HG03175 (cell line): ENCODE measurements at regions not wholly inside any gene's neighbourhood (a gene's known extent, or its start where the extent isn't known, plus 50 kb on each side); places are given as distances from the start of the nearest gene placed in this dataset.
"Not testable (repeated sequence)": the region's sequence is repeated elsewhere in the genome, so short reads cannot be mapped to it uniquely, and the experiment has no call there.

ENCODE experiments used
- ATAC-seq: cut with Tn5 transposase; IDR thresholded peaks from one replicate; pipeline ENCODE4 v1.9.1; 2021; ENCODE audit warnings: mild to moderate bottlenecking, moderate library complexity; ENCODE audit not compliant: unreplicated experiment

DNA sequence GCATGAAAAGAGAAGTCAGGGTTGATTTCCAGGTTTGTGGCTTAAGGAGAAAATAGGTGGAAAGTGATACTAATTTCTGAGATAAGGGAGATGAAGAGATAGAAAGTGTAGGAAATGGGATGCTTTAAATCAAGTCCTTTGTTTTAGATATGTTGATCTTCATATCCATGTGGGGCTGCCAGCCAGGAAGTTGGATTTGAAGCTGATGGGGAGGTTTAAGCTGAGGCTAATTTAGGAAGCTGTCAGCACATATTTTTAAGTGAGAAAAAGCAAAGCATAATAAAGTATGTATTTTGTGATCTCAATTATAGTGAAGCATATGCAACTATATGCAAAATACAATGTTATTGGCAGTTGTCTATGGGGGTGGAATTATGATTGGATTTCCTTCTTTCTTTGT lies 428.4 kb downstream of the CSNK1G3 start:
- ATAC-seq = no peak

DNA sequence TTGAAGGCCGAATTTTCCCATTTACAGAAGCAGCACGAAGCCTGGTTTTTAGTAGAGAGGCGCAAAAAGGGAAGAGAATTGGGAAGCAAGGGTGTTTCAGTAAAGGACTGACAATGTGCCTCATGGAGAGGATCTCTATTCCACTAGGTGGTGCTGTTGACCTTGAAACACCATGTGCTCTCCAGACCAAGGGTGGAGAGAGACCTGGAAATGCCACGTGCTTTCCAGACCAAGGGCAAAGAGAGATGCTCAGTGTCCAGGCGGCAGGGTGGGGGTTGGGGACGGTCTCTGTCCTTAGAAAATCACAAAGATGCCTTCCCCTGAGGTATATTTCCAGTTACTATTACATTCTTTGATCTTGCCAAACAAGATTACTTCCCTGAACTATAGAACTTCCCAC lies 425.3 kb downstream of the CSNK1G3 start:
- ATAC-seq = no peak

DNA sequence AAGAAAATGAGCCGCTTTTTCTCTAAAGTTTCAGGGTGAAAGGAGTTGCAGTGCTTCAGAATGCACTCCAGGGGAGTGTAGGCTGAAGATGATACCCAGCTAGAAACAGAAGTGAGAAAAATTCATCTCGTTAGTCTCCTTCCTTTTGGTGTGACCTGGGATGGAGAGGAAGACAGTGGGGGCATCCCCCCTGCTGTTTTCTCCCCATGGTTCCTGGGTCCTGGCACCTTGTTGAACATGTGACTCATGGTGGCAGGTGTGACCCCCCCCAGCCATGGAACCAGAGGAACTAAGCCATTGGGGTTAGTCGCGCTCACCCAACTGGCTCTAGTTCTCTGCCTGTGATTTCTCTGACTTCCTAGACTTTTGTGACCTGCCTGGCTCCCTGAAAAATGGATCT lies 424.6 kb downstream of the CSNK1G3 start:
- ATAC-seq = no peak

DNA sequence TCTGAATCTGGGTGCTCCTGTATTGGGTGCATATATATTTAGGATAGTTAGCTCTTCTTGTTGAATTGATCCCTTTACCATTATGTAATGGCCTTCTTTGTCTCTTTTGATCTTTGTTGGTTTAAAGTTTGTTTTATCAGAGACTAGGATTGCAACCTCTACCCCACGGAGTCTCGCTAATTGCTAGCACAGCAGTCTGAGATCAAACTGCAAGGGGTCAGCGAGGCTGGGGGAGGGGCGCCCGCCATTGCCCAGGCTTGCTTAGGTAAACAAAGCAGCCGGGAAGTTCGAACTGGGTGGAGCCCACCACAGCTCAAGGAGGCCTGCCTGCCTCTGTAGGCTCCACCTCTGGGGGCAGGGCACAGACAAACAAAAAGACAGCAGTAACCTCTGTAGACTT lies 421.8 kb downstream of the CSNK1G3 start:
- ATAC-seq = not testable (repeated sequence)

DNA sequence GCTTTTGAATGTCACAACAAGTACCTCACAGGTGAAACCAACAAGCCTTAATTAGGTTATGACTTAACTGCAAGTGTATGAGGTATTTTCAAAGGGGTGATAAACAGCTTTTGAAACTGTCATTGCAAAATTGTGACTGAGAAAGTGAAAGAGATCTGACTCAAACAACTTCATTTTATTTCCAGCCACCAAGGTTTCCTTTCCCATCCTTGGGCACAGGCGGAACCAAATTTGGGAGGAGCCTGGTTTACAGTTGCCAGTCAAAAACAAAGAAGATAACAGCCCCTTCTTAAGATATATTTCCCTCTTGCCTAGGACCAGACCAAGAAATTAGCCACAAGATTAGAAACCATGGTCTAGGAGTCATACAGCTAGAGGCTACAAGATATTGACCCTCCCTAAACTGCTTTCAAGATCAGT lies 417.1 kb downstream of the CSNK1G3 start:
- no peak for ATAC-seq

DNA sequence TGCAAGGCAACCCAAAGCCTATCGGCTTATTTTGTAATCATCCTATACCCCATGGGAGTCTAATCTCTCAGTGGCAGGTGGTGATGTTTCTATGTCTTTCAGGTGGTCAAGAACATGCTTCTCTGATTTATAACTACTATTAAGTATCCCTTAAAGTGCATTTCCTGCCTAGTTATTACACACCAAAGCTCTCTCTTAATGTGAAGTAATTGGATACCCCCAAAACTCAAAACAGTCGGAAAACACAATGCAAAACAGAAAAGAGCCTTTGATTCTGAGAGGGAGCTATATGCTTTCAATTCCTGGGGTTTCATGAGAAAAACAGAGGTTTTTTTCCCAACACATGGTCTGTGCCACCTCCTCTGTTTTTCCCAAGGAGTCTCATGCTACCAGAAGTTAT lies 416.4 kb downstream of the CSNK1G3 start:
- no peak for ATAC-seq

DNA sequence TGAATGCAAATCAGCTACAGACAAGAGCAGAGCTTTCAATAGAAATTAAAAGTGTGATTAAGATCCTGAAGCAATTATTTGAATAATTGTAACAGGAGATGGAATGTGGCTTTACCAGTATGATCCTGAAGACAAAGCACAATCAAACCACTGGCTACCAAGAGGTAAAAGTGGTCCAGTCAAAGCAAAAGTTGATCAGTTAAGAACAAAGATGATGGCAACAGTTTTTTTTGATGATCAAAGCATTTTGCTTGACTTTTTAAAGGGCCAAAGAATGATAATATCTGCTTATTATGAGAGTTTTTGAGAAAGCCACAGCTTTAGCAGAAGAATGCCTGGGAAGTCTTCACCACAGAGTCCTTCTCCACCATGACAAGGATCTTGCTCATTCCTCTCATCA lies 409.2 kb downstream of the CSNK1G3 start:
- no peak for ATAC-seq

DNA sequence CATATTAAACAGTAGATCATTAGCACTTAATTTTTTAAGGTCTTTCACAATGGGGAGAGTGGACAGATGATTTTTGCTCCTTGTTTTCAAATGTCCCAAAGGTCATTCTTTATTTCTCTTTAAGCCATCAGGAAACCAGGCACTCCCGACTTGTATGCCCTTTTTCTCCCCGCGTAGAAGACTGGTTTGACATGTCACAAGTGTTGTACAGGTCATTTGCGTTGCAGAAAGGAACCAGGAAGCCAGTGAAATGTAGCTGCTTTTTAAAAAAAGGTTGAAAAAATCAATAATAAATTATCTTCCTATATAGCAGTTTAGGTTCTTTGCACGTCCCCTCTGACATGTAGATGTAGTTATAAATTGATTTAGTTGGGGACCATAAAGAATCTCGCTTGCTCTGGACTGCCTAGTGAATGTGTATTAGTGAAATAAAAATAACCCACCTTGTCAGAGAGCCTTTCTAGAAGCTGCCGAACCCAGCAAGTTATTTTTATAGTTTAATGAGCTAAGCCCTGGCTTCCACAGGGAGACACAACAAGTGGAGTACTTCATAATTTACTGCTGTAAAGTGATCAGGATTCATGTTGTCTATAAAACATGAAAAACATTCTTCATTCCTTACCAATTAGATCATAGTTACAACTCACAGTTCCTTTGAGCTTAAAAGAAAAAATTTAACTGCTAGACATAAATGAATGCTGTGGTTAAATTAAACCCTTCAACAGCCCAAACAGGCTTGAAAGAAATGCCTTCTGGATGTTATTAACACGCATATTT lies 404.6 kb downstream of the CSNK1G3 start:
- no peak for ATAC-seq

DNA sequence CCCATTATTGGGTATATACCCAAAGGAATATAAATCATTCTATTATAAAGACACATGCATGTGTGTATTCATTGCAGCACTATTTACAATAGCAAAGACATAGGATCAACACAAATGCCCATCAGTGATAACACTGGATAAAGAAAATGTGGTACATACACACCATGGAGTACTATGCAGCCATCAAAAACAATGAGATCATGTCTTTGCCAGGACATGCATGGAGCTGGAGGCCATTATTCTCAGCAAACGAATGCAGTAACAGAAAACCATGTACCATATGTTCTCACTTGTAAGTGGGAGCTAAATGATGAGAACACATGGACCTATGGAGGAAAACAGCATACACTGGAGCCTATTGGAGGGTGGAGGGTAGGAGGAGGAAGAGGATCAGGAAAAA lies 402.4 kb downstream of the CSNK1G3 start:
- ATAC-seq = no peak

DNA sequence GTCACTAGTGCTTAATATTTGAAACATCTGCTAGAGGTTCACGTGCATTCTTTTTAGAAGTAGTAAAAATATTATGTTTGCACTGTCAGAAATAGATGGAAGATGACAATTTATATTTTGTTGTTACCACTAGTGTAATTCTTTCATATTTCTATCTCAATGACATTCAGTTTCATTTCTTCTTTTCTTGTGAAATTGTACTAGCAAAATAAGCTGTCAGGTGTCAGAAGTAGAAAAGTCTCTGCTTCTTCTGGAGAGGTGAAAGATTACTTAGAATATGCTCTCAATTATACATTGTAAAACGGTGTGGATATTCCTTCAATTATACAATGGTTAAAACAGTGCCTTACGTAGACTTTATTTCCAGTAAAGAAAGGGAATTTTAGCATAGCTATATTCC lies 395.4 kb downstream of the CSNK1G3 start:
- ATAC-seq = no peak

DNA sequence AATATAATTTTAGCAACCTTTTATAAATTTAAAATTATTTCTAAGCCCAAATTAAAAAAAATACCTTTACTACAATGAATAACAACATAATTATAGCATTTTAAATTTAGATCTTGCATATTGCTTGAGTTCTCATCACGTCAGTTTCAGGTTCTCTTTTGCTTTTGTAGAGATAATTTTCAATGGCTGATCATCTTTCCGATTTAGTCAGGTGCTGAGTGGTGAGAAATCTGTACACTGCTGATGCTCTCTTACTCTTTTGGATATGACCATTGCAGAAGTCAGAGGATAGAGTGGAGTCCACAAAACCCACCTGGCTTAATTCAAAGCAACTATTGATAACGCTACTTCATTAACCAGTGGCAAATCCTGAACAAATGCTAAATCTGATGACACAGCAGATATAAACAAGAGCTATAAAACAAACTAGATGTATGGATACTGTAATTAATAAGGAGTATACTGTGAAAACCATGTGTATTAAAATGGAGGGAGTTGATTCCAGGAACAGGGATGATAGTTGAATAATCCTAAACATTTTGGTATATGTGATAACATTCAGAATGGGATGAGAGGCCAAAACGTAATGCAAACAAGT lies 394.8 kb downstream of the CSNK1G3 start:
- ATAC-seq = no peak

DNA sequence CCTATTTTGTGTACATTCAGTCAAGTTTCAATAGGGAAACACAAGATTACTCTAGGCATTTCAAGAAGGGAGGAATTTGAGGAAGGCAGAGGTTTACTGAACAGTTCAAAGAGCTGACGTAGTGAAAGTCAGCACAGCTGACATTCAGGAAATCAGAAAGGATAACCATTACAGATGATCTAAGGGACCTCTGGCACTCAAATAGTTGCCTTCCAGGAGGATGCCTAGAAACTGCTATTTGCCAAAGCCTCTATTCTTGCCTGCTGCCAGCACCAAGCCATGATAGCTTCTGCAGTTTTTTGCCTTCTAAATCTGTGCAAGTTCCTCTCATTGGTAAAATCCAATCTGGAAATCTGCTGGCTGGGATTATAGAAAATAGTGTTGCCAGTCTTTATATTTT lies 373.1 kb downstream of the CSNK1G3 start:
- ATAC-seq = no peak

DNA sequence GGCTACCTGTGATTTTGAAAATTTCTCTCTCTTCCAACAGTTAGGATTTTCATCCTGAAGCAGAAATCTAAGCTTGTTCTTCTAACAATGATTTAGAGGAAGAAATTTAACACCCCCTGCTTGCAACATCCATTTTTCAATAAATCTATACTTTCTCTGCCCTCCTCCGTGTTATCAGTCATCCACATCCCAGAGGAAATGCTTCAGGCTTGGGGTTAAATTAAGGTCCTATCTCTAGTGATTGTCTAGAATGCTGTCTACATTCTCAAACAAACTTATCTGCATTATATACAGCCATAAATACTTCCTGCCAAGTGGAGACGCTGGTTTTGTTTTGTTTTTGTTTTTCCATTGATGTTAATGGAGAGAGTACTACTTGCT lies 371.0 kb downstream of the CSNK1G3 start:
- no peak for ATAC-seq

DNA sequence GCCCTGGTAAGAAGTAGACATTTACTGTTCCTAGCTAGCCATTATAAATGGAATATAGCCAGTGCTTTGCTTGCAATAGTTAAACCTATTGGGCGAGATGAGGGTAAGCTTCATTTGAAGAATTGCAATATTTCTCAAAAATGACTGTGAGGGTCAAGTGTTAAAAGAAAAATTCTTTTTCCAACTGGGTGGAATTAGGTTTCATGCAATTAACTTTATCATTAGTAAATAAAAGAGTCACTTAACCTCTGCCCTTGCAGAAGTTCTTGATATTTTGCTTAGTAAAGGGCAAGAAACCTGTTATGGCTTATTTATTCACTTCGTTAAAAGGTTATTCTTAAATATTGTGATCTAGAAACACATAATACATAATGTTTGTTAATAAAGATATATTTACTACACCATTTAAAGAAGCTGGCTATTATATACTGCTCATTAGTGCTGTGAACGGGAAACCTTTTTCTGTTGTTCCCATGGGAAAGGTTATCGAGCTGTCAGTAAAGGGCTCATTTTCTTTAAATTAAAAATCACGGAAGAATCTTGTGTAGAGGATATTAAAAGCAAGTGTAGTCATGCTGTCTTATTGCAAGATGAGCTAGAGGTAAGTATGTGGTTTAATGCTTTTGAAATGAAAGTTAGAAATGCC lies 370.5 kb downstream of the CSNK1G3 start:
- ATAC-seq = no peak

DNA sequence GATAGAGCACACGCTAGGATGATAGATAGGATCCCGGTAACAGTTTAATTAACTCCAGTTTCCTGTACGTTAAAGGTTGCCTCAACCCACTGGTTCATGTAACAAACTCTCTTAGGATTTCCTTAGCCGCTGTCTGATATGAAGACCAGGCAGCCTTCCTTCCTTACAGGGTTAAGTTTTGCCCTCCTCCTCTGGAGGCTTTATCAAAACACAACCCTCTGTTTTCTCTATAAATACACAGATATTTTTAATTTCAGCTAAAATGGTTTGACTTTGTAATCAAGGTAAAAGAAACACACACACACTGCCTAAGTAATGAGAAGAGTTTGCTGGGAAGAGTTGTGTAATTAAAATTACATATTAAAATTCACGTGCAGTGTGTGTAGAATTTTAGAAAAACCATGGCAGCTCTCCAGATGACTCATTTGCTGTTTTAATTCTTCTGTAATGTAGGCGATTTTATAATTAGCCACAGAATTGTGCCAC lies 369.8 kb downstream of the CSNK1G3 start:
- no peak for ATAC-seq

DNA sequence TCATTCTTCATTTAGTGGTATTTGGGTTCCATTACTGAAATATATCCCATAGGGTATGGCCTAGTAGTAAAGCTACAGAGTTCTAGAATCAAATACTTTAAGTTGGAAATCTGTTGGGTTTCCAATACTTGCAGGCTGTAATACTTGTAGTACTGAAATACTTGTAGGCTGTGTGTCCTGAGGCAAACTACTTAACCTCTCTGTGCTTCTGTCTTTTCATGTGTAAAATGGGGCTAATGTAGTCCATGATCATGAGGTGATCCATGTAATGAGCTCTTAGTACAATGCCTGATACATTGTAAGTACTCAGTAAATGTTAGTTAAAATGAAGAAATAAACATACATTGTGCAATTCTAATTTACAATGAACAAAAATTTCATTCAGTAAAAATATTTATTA lies 368.9 kb downstream of the CSNK1G3 start:
- no peak for ATAC-seq

DNA sequence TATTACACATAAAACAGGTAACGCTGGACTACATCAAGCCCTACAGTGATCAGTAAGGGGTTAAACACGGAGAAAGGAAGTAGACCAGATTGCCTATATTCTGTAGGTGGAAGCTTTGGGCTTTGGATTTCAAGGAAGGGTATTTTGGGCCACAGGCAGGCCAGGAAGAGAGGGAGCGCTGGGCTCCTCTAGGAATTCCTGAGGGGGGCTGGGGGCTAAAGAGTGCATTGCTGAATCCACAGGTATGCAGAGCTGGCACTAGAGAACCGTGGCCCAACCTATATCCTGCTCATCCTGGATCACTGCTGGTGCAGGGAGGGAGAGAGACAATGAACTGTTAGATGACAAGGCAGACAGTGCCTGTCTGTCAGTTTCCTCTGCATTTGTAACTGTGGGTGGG lies 367.1 kb downstream of the CSNK1G3 start:
- no peak for ATAC-seq

DNA sequence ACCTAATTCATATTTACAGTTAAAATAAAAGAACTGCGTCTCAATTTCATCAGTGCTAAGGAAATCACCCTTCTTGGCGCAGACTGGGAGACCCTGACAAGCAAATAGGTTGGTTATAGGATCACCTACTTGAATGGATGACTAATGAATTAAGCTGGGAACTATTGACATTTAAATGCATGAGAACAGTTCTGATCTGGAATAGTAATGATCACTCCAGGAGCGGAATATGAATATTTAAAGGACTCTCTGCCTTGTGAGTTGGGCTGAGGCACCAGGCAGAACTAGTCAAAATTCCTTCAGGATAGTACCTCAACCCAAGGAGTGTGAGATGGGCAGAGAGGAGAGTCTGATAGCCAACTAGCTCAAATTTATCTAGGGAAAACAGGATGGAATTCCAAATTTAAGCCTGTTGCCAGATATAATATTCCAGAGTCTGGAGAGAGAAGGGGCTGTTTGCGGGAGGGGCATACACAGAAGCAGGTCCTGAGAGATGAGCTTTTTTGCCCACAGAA lies 364.4 kb downstream of the CSNK1G3 start:
- ATAC-seq = no peak

DNA sequence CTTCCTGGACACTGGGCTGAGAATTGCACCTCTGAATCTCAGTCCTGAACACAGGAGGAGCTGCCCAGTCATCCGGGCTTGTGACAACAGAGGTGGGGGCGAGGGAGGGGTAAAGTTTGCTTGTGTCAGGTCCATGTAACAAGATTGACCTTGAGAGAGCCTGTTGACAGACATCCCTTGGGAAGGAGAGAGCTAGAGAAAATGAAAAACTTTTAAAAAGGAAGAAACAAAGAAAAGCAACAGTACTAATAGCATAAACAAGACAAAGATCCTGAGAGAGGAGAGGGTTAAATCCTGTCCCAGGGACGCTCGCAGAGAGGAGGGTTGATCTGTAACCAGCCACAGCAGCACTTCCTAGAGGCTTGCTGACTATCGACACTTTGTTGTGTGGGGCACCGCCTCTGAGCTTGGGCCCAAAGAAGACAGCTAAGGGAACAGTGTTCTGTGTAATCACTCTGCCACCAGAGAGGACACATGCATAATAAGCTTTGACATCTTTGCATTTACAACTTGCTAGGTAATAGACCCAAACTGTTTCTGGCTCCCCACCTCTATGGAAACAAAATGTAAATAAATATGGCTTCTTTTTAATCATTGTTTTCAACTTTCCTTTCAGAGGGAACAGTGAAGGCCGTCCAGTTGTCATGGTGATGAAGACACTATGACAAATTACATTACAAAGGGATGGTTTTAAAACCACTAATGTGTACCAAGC lies 363.7 kb downstream of the CSNK1G3 start:
- ATAC-seq = no peak

DNA sequence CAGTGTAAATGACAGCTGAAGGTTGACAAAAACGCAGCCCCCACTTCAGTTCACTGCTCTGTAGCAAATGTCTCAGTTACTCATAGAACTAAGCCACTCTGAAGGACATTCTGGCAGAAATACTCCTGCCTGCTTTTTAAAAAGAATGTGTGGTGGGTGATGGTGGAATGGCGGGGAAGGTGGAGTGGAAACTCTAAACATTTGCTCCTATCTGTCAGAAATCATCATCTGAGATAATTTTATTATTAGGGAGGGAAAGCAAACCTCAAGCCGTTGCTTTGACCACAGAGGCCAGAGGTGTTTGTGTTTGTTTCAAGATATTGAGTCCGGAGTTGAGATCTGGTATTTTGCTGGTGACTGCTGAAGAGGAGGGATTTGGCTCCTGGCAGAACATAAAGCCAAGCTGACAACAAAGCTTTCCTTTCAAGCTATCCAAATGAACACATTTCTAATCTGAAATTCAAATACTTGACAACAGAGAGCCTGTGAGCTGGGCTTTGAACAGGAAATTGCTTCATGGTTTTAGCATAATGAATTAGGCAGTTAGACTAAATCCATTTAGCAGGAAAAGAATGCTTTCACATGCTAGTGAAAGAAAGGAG lies 362.7 kb downstream of the CSNK1G3 start:
- no peak for ATAC-seq

DNA sequence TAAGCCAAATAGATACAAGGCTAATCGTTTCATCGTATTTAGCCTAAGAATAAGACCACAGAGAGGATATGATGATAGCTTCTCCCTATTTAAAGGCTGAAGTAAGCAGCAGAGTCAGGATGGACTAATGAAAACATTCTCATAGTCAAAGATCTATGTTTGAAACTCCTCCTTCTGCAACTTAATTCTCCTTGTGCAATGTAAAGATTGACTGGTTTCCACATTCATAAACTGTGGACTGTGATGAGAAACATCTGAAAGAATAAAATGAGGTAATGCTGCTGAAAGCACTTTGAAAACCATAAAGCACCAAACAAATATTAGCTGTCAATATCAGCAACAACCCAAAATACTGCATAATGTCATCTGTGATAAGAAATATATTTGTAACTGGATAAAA lies 361.9 kb downstream of the CSNK1G3 start:
- no peak for ATAC-seq
